Heart left ventricle (tissue), 16 donors: ENCODE measurements at regions not wholly inside any gene's neighbourhood (a gene's known extent, or its start where the extent isn't known, plus 50 kb on each side); places are given as distances from the start of the nearest gene placed in this dataset.

Experiments
- ATAC-seq, 4 donors: fragments of 200-7000 bp; cut with Tn5 transposase; one replicate each; pipeline ENCODE4 v1.9.1; 2020 to 2022; ENCODE audit warnings: moderate library complexity in 4 of 4, mild to moderate bottlenecking in 3 of 4, moderate number of reproducible peaks in 1 of 4
- DNase-seq, 5 donors: peaks; one replicate each; pipeline ENCODE4 v3.0.0-alpha.2; 2020
- H3K27ac ChIP-seq, 12 donors: fragments of 200-600 bp; sonication (generic) in 4 of 12; one replicate each; pipeline versions ENCODE4 v1.5.0 to v1.8.0; 2016 to 2022; ENCODE audit warnings: mild to moderate bottlenecking in 2 of 12
- H3K27me3 ChIP-seq, 9 donors: fragments of 200-600 bp; sonication (generic) in 2 of 9; one replicate each; pipeline versions ENCODE4 v1.5.1 to v1.8.0; 2016 to 2022; ENCODE audit warnings: mild to moderate bottlenecking in 3 of 9
- H3K36me3 ChIP-seq, 9 donors: fragments of 200-600 bp; sonication (generic) in 2 of 9; one replicate each; pipeline versions ENCODE4 v1.5.0 to v1.8.0; 2018 to 2022; ENCODE audit warnings: mild to moderate bottlenecking in 2 of 9
- H3K4me1 ChIP-seq, 12 donors: fragments of 200-600 bp; sonication (generic) in 4 of 12; one replicate each; pipeline versions ENCODE4 v1.5.0 to v1.8.0; 2016 to 2022; ENCODE audit warnings: mild to moderate bottlenecking in 3 of 12
- H3K4me3 ChIP-seq, 12 donors: fragments of 200-600 bp; sonication (generic) in 4 of 12; one replicate each; pipeline versions ENCODE4 v1.5.0 to v1.8.0; 2017 to 2022; ENCODE audit warnings: mild to moderate bottlenecking in 9 of 12, moderate library complexity in 4 of 12
- H3K9me3 ChIP-seq, 12 donors: fragments of 200-600 bp; sonication (generic) in 4 of 12; one replicate each; pipeline versions ENCODE4 v1.5.0 to v1.8.0; 2016 to 2022; ENCODE audit warnings: mild to moderate bottlenecking in 1 of 12
- POLR2A ChIP-seq, 2 donors: fragments of 450-650 bp; IDR thresholded peaks; one replicate each; pipeline ENCODE4 v1.6.1; 2017; ENCODE audit warnings: antibody characterized with exemption in 2 of 2, mild to moderate bottlenecking in 2 of 2, moderate library complexity in 2 of 2
- WGBS, 4 donors: extraction: QIAGEN DNeasy Blood & Tissue Kit in 2 of 4; methylation state at CpG; one replicate each; pipeline versions ENCODE4 v1.1.5 to v1.1.7; 2013 to 2018; 5-methylcytosine and 5-hydroxymethylcytosine counted together
- intact Hi-C, 10 donors: fragments of 100-400 bp; cut with DNase I; formaldehyde crosslinking; loops; one replicate each; pipeline versions ENCODE4 v1.11.1 to v1.14.2; 2022
- TF ChIP-seq, protein P1 (sequence below), 12 donors: fragments of 200-600 bp; sonication (generic) in 4 of 12; IDR thresholded peaks; one replicate each; pipeline versions ENCODE4 v1.5.0 to v1.8.0; 2018 to 2022; ENCODE audit warnings: antibody characterized with exemption in 12 of 12, mild to moderate bottlenecking in 5 of 12
- donor health status: ischemic (EF 13 %, LVEDD 7.1; RV severe dilation, severe dysfunction).
- donor health status: healthy with polysubstance abuse.
- donor health status: DM: no; HTN: yes; CAD: no.
- donor health status: DM: no; HTN: no; CAD: no.
- donor health status: ischemic (EF 25% LVEDD 6.9; RV normal size, moderate dysfunction).
- donor health status: ischemic (EF 25% LVEDD 5.7; RV mildly dilated, moderate dysfunction).
- donor health status: healthy.
- donor health status: DM: yes; HTN: yes; CAD: no.
- donor health status: ischemic (EF 35%, LVEDD 5.7; RV mildly dilated, moderate dysfunction).
- donor health status: nonischemic (EF 11% LVEDD 7.7; RV severe dilation, severe dysfunction).
- donor health status: DM: yes; HTN: yes; CAD: no.
- donor health status: PGD.
- donor health status: ischemic (EF 29% LVEDD 5.4; RV normal size, mild dysfunction).
- donor health status: nonischemic (EF 23%, LVEDD 6.1; RV moderate dilation, normal function).

DNA sequence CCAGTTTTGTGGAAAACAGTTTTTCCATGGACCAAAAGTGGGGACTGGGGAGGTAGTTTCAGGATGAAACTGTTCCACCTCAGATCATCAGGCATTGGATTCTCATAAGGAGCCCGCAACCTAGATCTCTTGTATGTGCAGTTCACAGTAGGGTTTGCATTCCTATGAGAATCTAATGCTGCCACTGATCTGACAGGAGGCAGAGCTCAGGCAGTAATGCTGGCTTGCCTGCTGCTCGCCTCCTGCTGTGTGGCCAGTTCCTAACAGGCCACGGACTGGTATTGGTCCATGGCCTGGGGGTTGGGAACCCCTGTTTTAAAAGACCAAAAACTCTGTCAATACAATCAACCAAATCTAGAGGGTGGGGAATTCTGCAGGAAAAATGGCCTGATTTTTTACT, 100.0 kb upstream of the EOLA2 start:
- Histone ChIP-seq H3K27me3 (peaks cover 0 to 6% (median 0%) of the 10 kb centered on the region in 9 donors), H3K4me1 (peaks cover 0 to 5% (median 0%) of the 10 kb centered on the region in 12 donors), H3K9me3 (peaks cover 0 to 10% (median 0%) of the 10 kb centered on the region in 12 donors), H3K4me3 (no peak overlapping the region), H3K36me3 (no peaks in the 10 kb centered on the region), H3K27ac (no peak overlapping the region)
- 67 to 79% (median 74%) methylated on average over 3 of the region's 3 CpGs for WGBS, 4 donors
- no peak for DNase-seq
- ATAC-seq = no peak
- TF ChIP-seq POLR2A (IDR thresholded peaks at IDR 0.05) = no peak
- TF ChIP-seq, protein P1, sequence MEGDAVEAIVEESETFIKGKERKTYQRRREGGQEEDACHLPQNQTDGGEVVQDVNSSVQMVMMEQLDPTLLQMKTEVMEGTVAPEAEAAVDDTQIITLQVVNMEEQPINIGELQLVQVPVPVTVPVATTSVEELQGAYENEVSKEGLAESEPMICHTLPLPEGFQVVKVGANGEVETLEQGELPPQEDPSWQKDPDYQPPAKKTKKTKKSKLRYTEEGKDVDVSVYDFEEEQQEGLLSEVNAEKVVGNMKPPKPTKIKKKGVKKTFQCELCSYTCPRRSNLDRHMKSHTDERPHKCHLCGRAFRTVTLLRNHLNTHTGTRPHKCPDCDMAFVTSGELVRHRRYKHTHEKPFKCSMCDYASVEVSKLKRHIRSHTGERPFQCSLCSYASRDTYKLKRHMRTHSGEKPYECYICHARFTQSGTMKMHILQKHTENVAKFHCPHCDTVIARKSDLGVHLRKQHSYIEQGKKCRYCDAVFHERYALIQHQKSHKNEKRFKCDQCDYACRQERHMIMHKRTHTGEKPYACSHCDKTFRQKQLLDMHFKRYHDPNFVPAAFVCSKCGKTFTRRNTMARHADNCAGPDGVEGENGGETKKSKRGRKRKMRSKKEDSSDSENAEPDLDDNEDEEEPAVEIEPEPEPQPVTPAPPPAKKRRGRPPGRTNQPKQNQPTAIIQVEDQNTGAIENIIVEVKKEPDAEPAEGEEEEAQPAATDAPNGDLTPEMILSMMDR (IDR thresholded peaks at IDR 0.05) = no peak
- intact Hi-C loops = no loop called here

DNA sequence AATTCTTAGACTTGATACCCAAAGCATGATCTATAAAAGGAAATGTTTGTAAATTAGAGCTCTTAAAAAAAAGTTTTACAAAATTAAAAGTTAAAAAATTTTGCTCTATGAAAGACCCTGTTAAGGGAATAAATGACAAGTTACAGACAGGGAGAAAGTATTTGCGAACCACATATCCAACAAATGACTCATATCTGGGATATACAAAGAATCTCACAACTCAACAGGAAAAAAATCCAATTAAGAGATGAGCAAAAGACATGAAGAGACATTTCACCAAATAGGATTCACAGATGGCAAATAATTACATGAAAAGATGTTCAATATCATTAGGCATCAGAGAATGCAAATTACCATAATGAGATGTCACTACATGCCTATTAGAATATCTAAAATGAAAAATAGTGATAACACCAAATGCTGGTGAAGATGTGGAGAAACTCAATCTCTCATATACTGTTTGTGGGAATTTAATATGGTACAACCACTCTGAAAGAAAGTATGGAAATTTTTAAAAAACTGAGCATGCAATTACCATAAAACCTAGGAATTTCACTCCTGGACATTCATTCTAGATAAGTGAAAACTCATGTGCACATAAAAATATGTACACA, 100.8 kb upstream of the EOLA2 start:
- Histone ChIP-seq H3K9me3 (peaks cover 0 to 10% (median 0%) of the 10 kb centered on the region in 12 donors), H3K27ac (no peak overlapping the region), H3K4me1 (peaks cover 0 to 5% (median 0%) of the 10 kb centered on the region in 12 donors), H3K4me3 (no peak overlapping the region), H3K36me3 (no peaks in the 10 kb centered on the region), H3K27me3 (peaks cover 0 to 6% (median 0%) of the 10 kb centered on the region in 9 donors)
- WGBS, 4 donors = 57 to 84% (median 74%) methylated on average over 1 of the region's 1 CpG
- intact Hi-C loops = no loop called here
- ATAC-seq = no peak
- DNase-seq = no peak
- no peak for TF ChIP-seq POLR2A (IDR thresholded peaks at IDR 0.05)
- TF ChIP-seq, protein P1 (IDR thresholded peaks at IDR 0.05) = no peak

DNA sequence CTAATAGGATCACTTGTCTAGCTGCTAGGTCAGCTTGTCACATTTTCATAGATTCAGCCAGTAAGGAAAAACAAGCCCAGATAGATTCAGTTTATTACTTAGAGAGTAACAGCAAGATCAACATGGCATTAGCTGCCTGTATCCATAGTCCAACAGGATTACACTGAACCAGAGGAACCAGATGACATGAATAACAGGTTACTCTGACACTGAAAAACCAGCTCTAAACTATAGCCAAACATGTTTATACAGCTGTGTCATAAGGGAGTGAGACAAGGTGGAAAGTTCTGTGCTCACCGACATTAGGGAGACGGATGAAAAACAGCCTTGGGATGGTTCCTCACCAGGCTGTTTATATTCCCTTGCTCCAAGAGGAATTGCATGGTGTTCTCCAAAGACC, 102.9 kb upstream of the EOLA2 start:
- 94 to 95% (median 94%) methylated on average over 2 of the region's 2 CpGs for WGBS, 4 donors
- H3K27ac ChIP-seq = no peak overlapping the region
- peaks cover 0 to 6% (median 0%) of the 10 kb centered on the region in 9 donors for H3K27me3 ChIP-seq
- peaks cover 0 to 4% (median 0%) of the 10 kb centered on the region in 12 donors for H3K9me3 ChIP-seq
- ATAC-seq (no peak), DNase-seq (no peak)
- H3K4me1 ChIP-seq = peaks cover 0 to 5% (median 0%) of the 10 kb centered on the region in 12 donors
- no peaks in the 10 kb centered on the region for H3K36me3 ChIP-seq
- no peak for TF ChIP-seq POLR2A (IDR thresholded peaks at IDR 0.05)
- TF ChIP-seq, protein P1 (IDR thresholded peaks at IDR 0.05) = no peak
- no peak overlapping the region for H3K4me3 ChIP-seq
- intact Hi-C loops = no loop called here

DNA sequence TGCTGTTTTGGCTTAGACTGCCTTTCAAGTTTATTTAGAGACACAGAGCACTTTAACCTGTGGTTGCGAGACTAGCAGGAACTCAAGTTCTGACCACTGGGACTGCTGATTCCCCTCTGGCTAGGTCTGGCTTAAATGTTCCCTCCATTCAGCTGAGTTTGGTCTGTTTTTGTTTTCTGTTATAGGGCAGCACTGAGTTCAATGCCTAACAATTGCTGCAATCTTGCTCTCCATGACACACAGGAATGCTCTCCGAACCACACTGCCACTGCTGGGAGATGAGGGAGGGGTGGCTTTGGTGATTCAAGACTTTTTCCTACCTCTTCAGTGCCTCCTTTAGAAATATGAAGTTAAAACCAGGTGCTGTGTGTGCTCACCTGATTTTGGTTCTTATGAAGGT, 106.3 kb upstream of the EOLA2 start:
- 26 to 50% (median 45%) methylated on average over 1 to 2 of the region's 2 CpGs for WGBS, 4 donors
- Histone ChIP-seq H3K27me3 (peaks cover 0 to 6% (median 0%) of the 10 kb centered on the region in 9 donors), H3K4me1 (no peaks in the 10 kb centered on the region), H3K36me3 (no peaks in the 10 kb centered on the region), H3K4me3 (no peak overlapping the region), H3K9me3 (peaks cover 0 to 4% (median 0%) of the 10 kb centered on the region in 12 donors), H3K27ac (no peak overlapping the region)
- no peak for TF ChIP-seq POLR2A (IDR thresholded peaks at IDR 0.05)
- TF ChIP-seq, protein P1 (IDR thresholded peaks at IDR 0.05) = no peak
- intact Hi-C loops = no loop called here
- no peak for ATAC-seq
- no peak for DNase-seq
